GM18505 (cell line): ENCODE measurements at regions not wholly inside any gene's neighbourhood (a gene's known extent, or its start where the extent isn't known, plus 50 kb on each side); places are given as distances from the start of the nearest gene placed in this dataset.
"Not testable (repeated sequence)": the region's sequence is repeated elsewhere in the genome, so short reads cannot be mapped to it uniquely, and the experiment has no call there.

Experiments used
- ATAC-seq: cut with Tn5 transposase; IDR thresholded peaks from one replicate; pipeline ENCODE4 v1.9.1; 2021; ENCODE audit not compliant: unreplicated experiment
- POLR2A ChIP-seq: IDR thresholded peaks from 4 replicates; pipeline ENCODE4 v1.6.1; 2011; ENCODE audit warnings: borderline replicate concordance; ENCODE audit not compliant: insufficient read depth, insufficient read length; ENCODE audit errors: extremely low read depth

- no peak for TF ChIP-seq POLR2A
- no peak for ATAC-seq
Observed at GRCh38 chrX:94914235-94914634, 1240.2 kb downstream of the FAM133A start.

DNA sequence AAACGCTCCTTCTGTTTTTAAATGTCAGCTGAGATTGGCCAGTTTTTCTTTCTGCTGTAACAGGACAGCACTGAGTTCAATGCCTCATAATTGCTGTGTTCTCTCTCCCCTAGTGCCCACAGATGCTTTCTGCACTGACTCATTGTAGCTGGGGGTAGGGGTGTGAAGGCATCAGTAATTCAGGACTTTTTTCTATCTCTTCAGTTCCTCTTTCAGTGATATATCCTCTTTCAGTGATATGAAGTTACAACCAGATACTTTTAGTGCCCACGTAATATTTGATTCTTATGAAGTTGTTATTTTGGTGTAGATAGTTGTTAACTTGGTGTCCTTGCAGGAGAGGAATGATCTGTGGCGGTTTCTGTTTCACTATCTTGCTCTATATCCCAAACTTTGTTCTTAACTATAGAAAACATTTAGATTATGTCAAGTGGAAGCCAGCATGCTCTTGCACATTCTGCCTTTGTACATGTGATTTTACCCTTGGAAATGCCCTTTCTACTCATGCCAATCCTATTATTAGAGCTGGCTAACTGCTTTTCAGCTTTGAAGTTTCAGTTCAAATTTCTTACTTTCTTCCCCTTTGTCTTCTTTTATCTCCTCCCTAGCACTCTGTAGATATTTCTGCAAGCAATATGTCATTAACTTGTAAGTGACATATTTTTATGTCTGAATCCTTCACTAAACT, 1258.4 kb downstream of the FAM133A start:
- ATAC-seq, result peak; percentile 88
- no peak for TF ChIP-seq POLR2A

GRCh38 chrX:94936722-94937121, 1262.7 kb downstream of the FAM133A start:
- no peak for ATAC-seq

DNA sequence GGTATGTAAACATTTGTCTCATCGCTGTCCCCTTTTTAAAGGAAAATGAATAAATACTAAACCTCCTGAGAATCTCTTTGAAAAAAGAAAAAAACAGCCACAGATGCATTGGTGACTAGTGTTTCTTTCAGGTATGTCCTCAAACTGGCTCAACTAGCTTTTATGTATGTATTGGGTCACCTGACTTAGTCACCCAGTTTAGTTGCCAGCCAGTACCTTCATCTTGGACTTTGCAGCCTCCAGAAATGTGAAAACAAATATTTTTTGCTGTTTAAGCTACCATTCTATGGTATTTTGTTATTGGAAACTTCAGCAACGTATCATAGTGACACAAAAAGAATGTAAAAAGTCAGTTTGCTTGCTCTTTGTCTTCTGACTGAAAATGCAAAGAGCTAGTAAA, 1263.5 kb downstream of the FAM133A start:
- no peak for TF ChIP-seq POLR2A
- no peak for ATAC-seq

More at GRCh38 chrX:94936722-94937121, 1262.7 kb downstream of the FAM133A start:
- no peak for TF ChIP-seq POLR2A

GRCh38 chrX:94942603-94943002, 1268.6 kb downstream of the FAM133A start:
- no peak for ATAC-seq
- no peak for TF ChIP-seq POLR2A

- ATAC-seq, result not testable (repeated sequence)
Observed at GRCh38 chrX:94946137-94946536, 1272.1 kb downstream of the FAM133A start.

DNA sequence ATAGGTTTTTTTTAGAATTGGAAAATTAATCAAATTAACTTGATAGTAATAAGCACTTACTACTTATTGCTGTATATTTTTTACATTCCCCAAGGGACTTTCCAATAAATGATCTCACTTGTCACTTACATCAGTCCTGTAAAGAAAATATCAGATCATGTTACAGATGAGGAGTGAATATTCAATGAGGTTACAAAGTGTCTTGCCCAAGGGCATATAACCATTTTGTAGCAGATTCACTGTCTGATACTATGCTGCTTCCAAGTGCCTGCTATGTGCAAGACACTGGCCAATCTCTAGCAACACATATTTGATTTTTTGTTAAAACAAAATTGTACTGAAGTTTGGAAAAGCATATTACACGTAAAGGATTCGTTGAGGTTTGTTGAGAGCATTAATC, 1287.7 kb downstream of the FAM133A start:
- ATAC-seq, result no peak
- no peak for TF ChIP-seq POLR2A

- no peak for ATAC-seq
- no peak for TF ChIP-seq POLR2A
Observed at GRCh38 chrX:94977562-94977961, 1303.6 kb downstream of the FAM133A start.

- no peak for ATAC-seq
- TF ChIP-seq POLR2A, result no peak
Observed at GRCh38 chrX:94977986-94978385, 1304.0 kb downstream of the FAM133A start.
